ENCODE measurements at regions not wholly inside any gene's neighbourhood (a gene's known extent, or its start where the extent isn't known, plus 50 kb on each side); places are given as distances from the start of the nearest gene placed in this dataset.

DNA sequence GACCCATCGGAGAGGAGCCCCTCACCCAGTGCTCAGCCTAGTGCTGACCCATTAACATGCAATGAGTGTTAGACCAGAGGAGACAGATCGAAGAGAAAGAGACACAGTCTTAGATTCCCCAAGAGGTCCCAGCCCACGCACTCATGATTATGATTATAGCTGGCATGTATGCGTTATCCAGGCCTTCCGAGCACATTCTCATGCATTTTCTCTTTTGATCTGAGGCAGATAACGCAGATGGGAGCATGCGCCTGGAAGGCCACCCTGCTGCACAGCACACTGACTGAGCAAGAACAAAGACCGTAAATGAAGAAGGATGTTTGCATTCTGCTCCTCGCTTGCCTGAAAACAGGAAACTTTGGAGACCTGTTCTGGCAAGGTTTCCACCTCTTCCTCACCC, 232.7 kb downstream of the SOX9 start:
- no peak for DNase-seq
- TF ChIP-seq POLR2A (IDR thresholded peaks at IDR 0.05; ENCODE audit: low read length) (no peak), GATA1 (IDR thresholded peaks at IDR 0.05; ENCODE audit: low read depth, low read length) (no peak)

DNA sequence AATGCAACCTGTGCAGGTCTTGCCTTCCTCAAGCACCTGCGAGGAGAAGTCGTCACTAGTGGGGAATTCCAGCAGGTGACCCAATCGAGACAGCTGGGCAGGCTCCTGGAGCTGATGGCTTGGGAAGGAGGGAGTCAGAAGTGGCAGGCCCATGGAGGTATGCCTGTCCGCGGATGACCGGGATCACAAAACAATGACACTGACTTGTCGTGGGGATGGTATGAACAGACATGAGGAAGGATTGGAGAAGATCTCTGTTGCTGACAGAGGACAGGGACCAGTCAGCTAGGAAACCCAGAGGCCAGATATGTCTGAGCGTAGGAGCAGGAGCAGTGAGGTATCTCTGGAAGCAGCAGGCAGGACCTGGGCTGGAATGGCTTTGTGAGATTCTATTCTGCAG, 233.3 kb downstream of the SOX9 start:
- DNase-seq: no peak
- no peak for TF ChIP-seq POLR2A (IDR thresholded peaks at IDR 0.05; ENCODE audit: low read length)
- TF ChIP-seq GATA1 (IDR thresholded peaks at IDR 0.05; ENCODE audit: low read depth, low read length): no peak

DNA sequence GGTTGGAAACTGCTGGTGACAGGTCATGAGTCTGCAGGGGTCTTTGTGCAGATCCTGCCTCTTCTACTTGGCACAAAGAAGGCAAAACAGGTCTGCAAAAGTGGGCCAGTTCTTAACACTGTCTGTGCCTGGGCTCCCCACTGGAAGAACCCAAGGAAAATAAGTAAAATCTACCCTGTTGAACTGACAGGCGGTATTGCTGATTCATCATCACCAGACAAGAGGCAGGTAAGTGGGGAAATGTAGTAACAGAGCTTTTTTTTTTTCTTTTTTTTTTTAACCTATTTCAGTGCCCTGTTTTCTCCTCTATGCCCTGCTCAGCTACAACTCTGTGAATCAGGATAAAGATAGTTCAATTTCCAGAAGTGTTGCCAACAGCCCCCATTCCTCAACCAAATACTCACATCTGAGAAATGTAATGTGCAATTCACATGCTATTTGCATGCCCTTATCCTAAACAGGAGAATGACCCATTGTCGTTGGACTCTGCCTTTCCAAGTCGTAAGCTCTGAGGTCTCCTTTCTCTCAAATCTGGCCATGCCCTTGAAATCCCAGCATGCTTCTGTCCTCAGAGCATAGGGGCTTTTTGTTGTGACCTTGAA, 237.0 kb downstream of the SOX9 start:
- no peak for DNase-seq
- TF ChIP-seq GATA1 (IDR thresholded peaks at IDR 0.05; ENCODE audit: low read depth, low read length) (no peak), POLR2A (IDR thresholded peaks at IDR 0.05; ENCODE audit: low read length) (no peak)

DNA sequence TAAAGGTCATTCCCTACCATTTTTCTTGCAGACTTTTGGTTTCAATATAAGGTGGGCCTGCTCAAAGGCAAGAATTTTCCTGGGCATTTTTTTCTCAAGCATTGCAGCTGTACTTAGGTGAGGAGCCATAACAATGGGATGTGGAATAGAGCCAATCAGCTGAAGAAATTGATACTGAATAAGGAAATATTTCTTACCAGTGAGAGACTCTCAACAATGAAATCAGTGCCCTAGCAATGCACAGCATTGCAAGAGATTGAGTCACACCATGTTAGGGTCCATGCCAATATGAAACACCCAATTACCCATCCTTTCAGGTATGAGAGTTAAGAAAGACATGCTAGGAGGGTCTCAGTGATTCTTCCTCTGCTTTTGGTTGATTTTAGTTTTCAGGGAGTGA, 237.6 kb downstream of the SOX9 start:
- no peak for DNase-seq
- no peak for TF ChIP-seq POLR2A (IDR thresholded peaks at IDR 0.05; ENCODE audit: low read length)
- TF ChIP-seq GATA1 (IDR thresholded peaks at IDR 0.05; ENCODE audit: low read depth, low read length): no peak

GRCh38 chr17:72359274-72359673, 238.5 kb downstream of the SOX9 start:
- TF ChIP-seq POLR2A (IDR thresholded peaks at IDR 0.05; ENCODE audit: low read length) (no peak), GATA1 (IDR thresholded peaks at IDR 0.05; ENCODE audit: low read depth, low read length) (no peak)
- no peak for DNase-seq

- no peak for DNase-seq
- TF ChIP-seq POLR2A (IDR thresholded peaks at IDR 0.05; ENCODE audit: low read length): no peak
- no peak for TF ChIP-seq GATA1 (IDR thresholded peaks at IDR 0.05; ENCODE audit: low read depth, low read length)
Measured at GRCh38 chr17:72359811-72360210, 239.0 kb downstream of the SOX9 start.

- DNase-seq: no peak
- TF ChIP-seq POLR2A (IDR thresholded peaks at IDR 0.05; ENCODE audit: low read length) (no peak), GATA1 (IDR thresholded peaks at IDR 0.05; ENCODE audit: low read depth, low read length) (no peak)
Measured at GRCh38 chr17:72360386-72360940, 239.6 kb downstream of the SOX9 start.

DNA sequence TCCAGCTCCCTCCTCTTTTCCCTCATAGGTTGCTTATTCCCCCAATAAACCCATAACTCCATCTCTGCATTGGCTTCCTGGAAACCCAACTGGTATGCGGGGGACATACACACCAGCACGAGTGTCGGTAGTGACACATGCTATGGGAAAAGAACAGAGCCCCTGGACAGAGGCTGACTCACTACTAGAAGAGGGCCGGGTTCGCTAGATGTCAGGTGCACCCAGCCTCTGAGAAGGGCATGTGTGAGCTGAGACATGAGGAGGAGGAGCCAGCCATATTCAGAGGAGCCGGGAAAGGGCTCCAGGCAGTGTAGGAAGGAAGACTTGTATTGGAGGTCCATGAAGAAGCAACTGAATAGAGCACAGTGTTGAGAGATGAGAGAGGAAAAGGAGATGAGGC, 241.1 kb downstream of the SOX9 start:
- TF ChIP-seq GATA1 (IDR thresholded peaks at IDR 0.05; ENCODE audit: low read depth, low read length) (no peak), POLR2A (IDR thresholded peaks at IDR 0.05; ENCODE audit: low read length) (no peak)
- DNase-seq: no peak

GRCh38 chr17:72362376-72363088, 241.7 kb downstream of the SOX9 start:
- TF ChIP-seq POLR2A (IDR thresholded peaks at IDR 0.05; ENCODE audit: low read length): no peak
- TF ChIP-seq GATA1 (IDR thresholded peaks at IDR 0.05; ENCODE audit: low read depth, low read length): no peak
- DNase-seq: no peak

GRCh38 chr17:72363089-72363610, 242.3 kb downstream of the SOX9 start:
- TF ChIP-seq POLR2A (IDR thresholded peaks at IDR 0.05; ENCODE audit: low read length) (no peak), GATA1 (IDR thresholded peaks at IDR 0.05; ENCODE audit: low read depth, low read length) (no peak)

GRCh38 chr17:72365857-72366414, 245.1 kb downstream of the SOX9 start:
- no peak for DNase-seq
- no peak for TF ChIP-seq GATA1 (IDR thresholded peaks at IDR 0.05; ENCODE audit: low read depth, low read length)
- no peak for TF ChIP-seq POLR2A (IDR thresholded peaks at IDR 0.05; ENCODE audit: low read length)

More at GRCh38 chr17:72363089-72363610, 242.3 kb downstream of the SOX9 start:
- no peak for DNase-seq

GRCh38 chr17:72366626-72367025, 245.8 kb downstream of the SOX9 start:
- TF ChIP-seq GATA1 (IDR thresholded peaks at IDR 0.05; ENCODE audit: low read depth, low read length) (no peak), POLR2A (IDR thresholded peaks at IDR 0.05; ENCODE audit: low read length) (no peak)
- no peak for DNase-seq

- TF ChIP-seq GATA1 (IDR thresholded peaks at IDR 0.05; ENCODE audit: low read depth, low read length): no peak
- no peak for TF ChIP-seq POLR2A (IDR thresholded peaks at IDR 0.05; ENCODE audit: low read length)
- DNase-seq: no peak
Measured at GRCh38 chr17:72368191-72368590, 247.4 kb downstream of the SOX9 start.

- no peak for DNase-seq
- TF ChIP-seq POLR2A (IDR thresholded peaks at IDR 0.05; ENCODE audit: low read length) (no peak), GATA1 (IDR thresholded peaks at IDR 0.05; ENCODE audit: low read depth, low read length) (no peak)
Measured at GRCh38 chr17:72369366-72369765, 248.5 kb downstream of the SOX9 start.
